HepG2 (cell line): ENCODE measurements at regions not wholly inside any gene's neighbourhood (a gene's known extent, or its start where the extent isn't known, plus 50 kb on each side); places are given as distances from the start of the nearest gene placed in this dataset.

Source experiments
- ATAC-seq: fragments of 200-7000 bp; cut with Tn5 transposase; 3 replicates; pipeline ENCODE4 v1.9.1; 2020; ENCODE audit warnings: mild to moderate bottlenecking, moderate library complexity
- BruUV-seq: library from RNA; stranded (reverse); fragments of 400-500 nt; replicated peaks from 2 replicates; lab custom pipeline; 2021; lab: Mats Ljungman, UMichigan
- CTCF ChIA-PET: fragments of 300-600 bp; formaldehyde crosslinking; extraction: SDS; loops from one replicate; lab custom pipeline; 2021; ENCODE audit warnings: low total read pairs, inconsistent platforms, low intra/inter-chr PET ratio; lab: Yijun Ruan, JAX
- POLR2A ChIA-PET: fragments of 350-600 bp; sonication (Branson Sonifier 250); formaldehyde crosslinking; loops from one replicate; lab custom pipeline; 2020; ENCODE audit warnings: antibody characterized with exemption, inconsistent platforms; lab: Yijun Ruan, JAX
- DNase-seq: peaks from one replicate; pipeline ENCODE4 v3.0.0-alpha.2; 2015; ENCODE audit warnings: low spot score
- FAIRE-seq: peaks from 3 replicates; lab custom pipeline; 2011; peaks lifted over from hg19 to GRCh38; lab: Jason Lieb, UNC
- H2AFZ ChIP-seq: one replicate; pipeline ENCODE4 v1.6.1; 2011; ENCODE audit warnings: low read length, inconsistent platforms
- H3K27ac ChIP-seq: fragments of 300-600 bp; 3 replicates; pipeline ENCODE4 v1.8.0; 2011; ENCODE audit warnings: mixed run types, mild to moderate bottlenecking, mixed read lengths, low read length, inconsistent platforms; ENCODE audit not compliant: insufficient read depth; ENCODE audit errors: extremely low read length
- H3K27me3 ChIP-seq, 2 experiments: fragments of 200-600 bp in 1 of 2; 2 replicates in 1 of 2; 3 replicates in 1 of 2; pipeline versions ENCODE4 v1.6.0 to v1.8.0; 2011; ENCODE audit warnings: low read length in 2 of 2, mild to moderate bottlenecking in 2 of 2, moderate library complexity in 2 of 2, inconsistent platforms in 1 of 2; ENCODE audit not compliant: insufficient read depth in 2 of 2, control insufficient read depth in 1 of 2
- H3K36me3 ChIP-seq, 2 experiments: fragments of 200-600 bp in 1 of 2; replicated peaks in 1 of 2; 2 replicates in 1 of 2; 3 replicates in 1 of 2; pipeline versions ENCODE4 v1.5.1 to v1.8.0; 2011; ENCODE audit warnings: low read length in 2 of 2, inconsistent platforms in 1 of 2; ENCODE audit not compliant: insufficient read depth in 2 of 2, control insufficient read depth in 1 of 2
- H3K4me1 ChIP-seq: 2 replicates; pipeline ENCODE4 v1.5.1; 2012; ENCODE audit warnings: low read length, inconsistent platforms; ENCODE audit not compliant: insufficient read depth
- H3K4me2 ChIP-seq: 2 replicates; pipeline ENCODE4 v1.6.0; 2011; ENCODE audit warnings: low read depth, low read length, inconsistent platforms
- H3K4me3 ChIP-seq, 3 experiments: fragments of 200-600 bp in 1 of 3; sonication (generic), shearing (Covaris generic) in 1 of 3; replicated peaks in 1 of 3; 2 replicates each; pipeline ENCODE4 v1.5.1; 2011 to 2016; ENCODE audit warnings: low read length in 3 of 3, inconsistent platforms in 2 of 3, low read depth in 2 of 3, mild to moderate bottlenecking in 2 of 3, control low read depth in 1 of 3, mixed read lengths in 1 of 3; ENCODE audit not compliant: insufficient read depth in 1 of 3
- H3K79me2 ChIP-seq: one replicate; pipeline ENCODE4 v1.6.1; 2011; ENCODE audit warnings: low read length, inconsistent platforms; ENCODE audit not compliant: insufficient read depth
- H3K9ac ChIP-seq: 2 replicates; pipeline ENCODE4 v1.6.0; 2011; ENCODE audit warnings: mild to moderate bottlenecking, low read depth, low read length, inconsistent platforms; ENCODE audit not compliant: insufficient read depth
- H3K9me3 ChIP-seq: 2 replicates; pipeline ENCODE4 v1.5.1; 2012; ENCODE audit warnings: mild to moderate bottlenecking, low read length
- H4K20me1 ChIP-seq: 2 replicates; pipeline ENCODE4 v1.6.0; 2011; ENCODE audit warnings: inconsistent platforms, mild to moderate bottlenecking, low read length, moderate library complexity; ENCODE audit not compliant: insufficient read depth
- FIP1L1 ChIP-seq: fragments of 200-400 bp; formaldehyde crosslinking; IDR thresholded peaks from 2 replicates; pipeline ENCODE4 v1.6.1; 2018; ENCODE audit warnings: low read depth, mild to moderate bottlenecking, low read length, moderate library complexity, borderline replicate concordance; ENCODE audit not compliant: insufficient read depth
- GPN1 ChIP-seq: sonication (generic); formaldehyde crosslinking; IDR thresholded peaks from 2 replicates; pipeline ENCODE4 v1.5.1; 2020; ENCODE audit warnings: missing genetic modification reagents, borderline replicate concordance
- NFKBIZ ChIP-seq: IDR thresholded peaks from 2 replicates; pipeline ENCODE4 v1.6.1; 2018; ENCODE audit warnings: missing genetic modification reagents, missing compliant biosample characterization
- TRIM24 ChIP-seq: sonication (generic); formaldehyde crosslinking; IDR thresholded peaks from 2 replicates; pipeline ENCODE4 v1.8.0; 2022; ENCODE audit warnings: mild to moderate bottlenecking, missing genetic modification reagents
- WGBS: methylation state at CpG from one replicate; pipeline ENCODE4 v1.1.6; 2017; ENCODE audit warnings: low lambda C conversion rate; 5-methylcytosine and 5-hydroxymethylcytosine counted together
- in situ Hi-C: cut with HindIII; loops from 2 replicates; pipeline ENCODE4 v1.10.0; 2017; ENCODE audit warnings: low pct_unique_long_range_greater_than_20kb; ENCODE audit not compliant: extremely low pct_ligation_motif_present
- intact Hi-C: fragments of 100-400 bp; cut with micrococcal nuclease; formaldehyde crosslinking; loops from one replicate; pipeline ENCODE4 v1.10.0; 2022; ENCODE audit not compliant: unreplicated experiment
- TF ChIP-seq, protein P1 (sequence below): sonication (generic); formaldehyde crosslinking; IDR thresholded peaks from 2 replicates; pipeline ENCODE4 v1.5.0; 2020; ENCODE audit warnings: mild to moderate bottlenecking, missing genetic modification reagents, borderline replicate concordance
- TF ChIP-seq, protein P2 (sequence below): sonication (generic); formaldehyde crosslinking; IDR thresholded peaks from 2 replicates; pipeline ENCODE4 v1.8.0; 2022; ENCODE audit warnings: missing genetic modification reagents, mild to moderate bottlenecking, moderate library complexity, borderline replicate concordance
- TF ChIP-seq, protein P3 (sequence below): sonication (generic); formaldehyde crosslinking; IDR thresholded peaks from 2 replicates; pipeline ENCODE4 v1.4.0; 2020; ENCODE audit warnings: mild to moderate bottlenecking, missing genetic modification reagents, borderline replicate concordance
- TF ChIP-seq, protein P4 (sequence below): sonication (generic); formaldehyde crosslinking; IDR thresholded peaks from 2 replicates; pipeline ENCODE4 v1.9.0; 2021; ENCODE audit warnings: missing genetic modification reagents, borderline replicate concordance

DNA sequence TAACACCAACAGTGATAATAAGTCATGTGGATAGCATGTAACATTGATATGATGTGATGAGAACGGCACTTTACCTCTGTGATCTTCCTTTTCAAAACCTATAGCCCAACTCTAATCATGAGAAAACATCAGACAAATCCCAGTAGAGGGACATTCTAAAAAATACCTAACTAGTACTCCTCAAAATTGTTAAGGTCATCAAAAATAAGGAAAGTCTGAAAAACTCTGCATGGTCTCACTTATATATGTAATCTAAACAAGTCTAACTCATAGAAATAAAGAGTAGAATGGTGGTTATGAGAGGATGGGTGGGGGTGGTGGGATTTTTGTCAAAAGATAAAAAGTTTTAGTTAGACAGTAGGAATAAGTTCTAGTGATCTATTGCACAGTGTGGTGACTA lies 243.9 kb upstream of the GRIA3 start:
- no peaks in the 10 kb centered on the region for H4K20me1 ChIP-seq
- DNase-seq (no peak), FAIRE-seq (no peak), ATAC-seq (no peak)
- H3K4me2 ChIP-seq, result no peak overlapping the region
- no peaks in the 10 kb centered on the region for H3K9me3 ChIP-seq
- no peaks in the 10 kb centered on the region for H3K27me3 ChIP-seq
- no TSS peak for BruUV-seq
- no peaks in the 10 kb centered on the region for H3K36me3 ChIP-seq
- WGBS, result 9% methylated on average over 1 of the region's 1 CpG
- intact Hi-C loops, result no loop called here
- POLR2A ChIA-PET, result no interaction called here
- no peak overlapping the region for H3K9ac ChIP-seq
- no peaks in the 10 kb centered on the region for H3K4me1 ChIP-seq
- H3K27ac ChIP-seq, result no peak overlapping the region
- H3K4me3 ChIP-seq, result no peak overlapping the region
- in situ Hi-C loops, result no loop called here
- no peaks in the 10 kb centered on the region for H3K79me2 ChIP-seq
- H2AFZ ChIP-seq, result no peak overlapping the region
- CTCF ChIA-PET, result no interaction called here
- TF ChIP-seq NFKBIZ (CRISPR knock-in tag) (no peak), GPN1 (CRISPR knock-in tag) (no peak), TRIM24 (no peak), FIP1L1 (no peak)
- TF ChIP-seq, protein P1, sequence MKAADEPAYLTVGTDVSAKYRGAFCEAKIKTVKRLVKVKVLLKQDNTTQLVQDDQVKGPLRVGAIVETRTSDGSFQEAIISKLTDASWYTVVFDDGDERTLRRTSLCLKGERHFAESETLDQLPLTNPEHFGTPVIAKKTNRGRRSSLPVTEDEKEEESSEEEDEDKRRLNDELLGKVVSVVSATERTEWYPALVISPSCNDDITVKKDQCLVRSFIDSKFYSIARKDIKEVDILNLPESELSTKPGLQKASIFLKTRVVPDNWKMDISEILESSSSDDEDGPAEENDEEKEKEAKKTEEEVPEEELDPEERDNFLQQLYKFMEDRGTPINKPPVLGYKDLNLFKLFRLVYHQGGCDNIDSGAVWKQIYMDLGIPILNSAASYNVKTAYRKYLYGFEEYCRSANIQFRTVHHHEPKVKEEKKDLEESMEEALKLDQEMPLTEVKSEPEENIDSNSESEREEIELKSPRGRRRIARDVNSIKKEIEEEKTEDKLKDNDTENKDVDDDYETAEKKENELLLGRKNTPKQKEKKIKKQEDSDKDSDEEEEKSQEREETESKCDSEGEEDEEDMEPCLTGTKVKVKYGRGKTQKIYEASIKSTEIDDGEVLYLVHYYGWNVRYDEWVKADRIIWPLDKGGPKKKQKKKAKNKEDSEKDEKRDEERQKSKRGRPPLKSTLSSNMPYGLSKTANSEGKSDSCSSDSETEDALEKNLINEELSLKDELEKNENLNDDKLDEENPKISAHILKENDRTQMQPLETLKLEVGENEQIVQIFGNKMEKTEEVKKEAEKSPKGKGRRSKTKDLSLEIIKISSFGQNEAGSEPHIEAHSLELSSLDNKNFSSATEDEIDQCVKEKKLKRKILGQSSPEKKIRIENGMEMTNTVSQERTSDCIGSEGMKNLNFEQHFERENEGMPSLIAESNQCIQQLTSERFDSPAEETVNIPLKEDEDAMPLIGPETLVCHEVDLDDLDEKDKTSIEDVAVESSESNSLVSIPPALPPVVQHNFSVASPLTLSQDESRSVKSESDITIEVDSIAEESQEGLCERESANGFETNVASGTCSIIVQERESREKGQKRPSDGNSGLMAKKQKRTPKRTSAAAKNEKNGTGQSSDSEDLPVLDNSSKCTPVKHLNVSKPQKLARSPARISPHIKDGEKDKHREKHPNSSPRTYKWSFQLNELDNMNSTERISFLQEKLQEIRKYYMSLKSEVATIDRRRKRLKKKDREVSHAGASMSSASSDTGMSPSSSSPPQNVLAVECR (CRISPR knock-in tag), result no peak
- TF ChIP-seq, protein P2, sequence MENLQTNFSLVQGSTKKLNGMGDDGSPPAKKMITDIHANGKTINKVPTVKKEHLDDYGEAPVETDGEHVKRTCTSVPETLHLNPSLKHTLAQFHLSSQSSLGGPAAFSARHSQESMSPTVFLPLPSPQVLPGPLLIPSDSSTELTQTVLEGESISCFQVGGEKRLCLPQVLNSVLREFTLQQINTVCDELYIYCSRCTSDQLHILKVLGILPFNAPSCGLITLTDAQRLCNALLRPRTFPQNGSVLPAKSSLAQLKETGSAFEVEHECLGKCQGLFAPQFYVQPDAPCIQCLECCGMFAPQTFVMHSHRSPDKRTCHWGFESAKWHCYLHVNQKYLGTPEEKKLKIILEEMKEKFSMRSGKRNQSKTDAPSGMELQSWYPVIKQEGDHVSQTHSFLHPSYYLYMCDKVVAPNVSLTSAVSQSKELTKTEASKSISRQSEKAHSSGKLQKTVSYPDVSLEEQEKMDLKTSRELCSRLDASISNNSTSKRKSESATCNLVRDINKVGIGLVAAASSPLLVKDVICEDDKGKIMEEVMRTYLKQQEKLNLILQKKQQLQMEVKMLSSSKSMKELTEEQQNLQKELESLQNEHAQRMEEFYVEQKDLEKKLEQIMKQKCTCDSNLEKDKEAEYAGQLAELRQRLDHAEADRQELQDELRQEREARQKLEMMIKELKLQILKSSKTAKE, result no peak
- TF ChIP-seq, protein P3, sequence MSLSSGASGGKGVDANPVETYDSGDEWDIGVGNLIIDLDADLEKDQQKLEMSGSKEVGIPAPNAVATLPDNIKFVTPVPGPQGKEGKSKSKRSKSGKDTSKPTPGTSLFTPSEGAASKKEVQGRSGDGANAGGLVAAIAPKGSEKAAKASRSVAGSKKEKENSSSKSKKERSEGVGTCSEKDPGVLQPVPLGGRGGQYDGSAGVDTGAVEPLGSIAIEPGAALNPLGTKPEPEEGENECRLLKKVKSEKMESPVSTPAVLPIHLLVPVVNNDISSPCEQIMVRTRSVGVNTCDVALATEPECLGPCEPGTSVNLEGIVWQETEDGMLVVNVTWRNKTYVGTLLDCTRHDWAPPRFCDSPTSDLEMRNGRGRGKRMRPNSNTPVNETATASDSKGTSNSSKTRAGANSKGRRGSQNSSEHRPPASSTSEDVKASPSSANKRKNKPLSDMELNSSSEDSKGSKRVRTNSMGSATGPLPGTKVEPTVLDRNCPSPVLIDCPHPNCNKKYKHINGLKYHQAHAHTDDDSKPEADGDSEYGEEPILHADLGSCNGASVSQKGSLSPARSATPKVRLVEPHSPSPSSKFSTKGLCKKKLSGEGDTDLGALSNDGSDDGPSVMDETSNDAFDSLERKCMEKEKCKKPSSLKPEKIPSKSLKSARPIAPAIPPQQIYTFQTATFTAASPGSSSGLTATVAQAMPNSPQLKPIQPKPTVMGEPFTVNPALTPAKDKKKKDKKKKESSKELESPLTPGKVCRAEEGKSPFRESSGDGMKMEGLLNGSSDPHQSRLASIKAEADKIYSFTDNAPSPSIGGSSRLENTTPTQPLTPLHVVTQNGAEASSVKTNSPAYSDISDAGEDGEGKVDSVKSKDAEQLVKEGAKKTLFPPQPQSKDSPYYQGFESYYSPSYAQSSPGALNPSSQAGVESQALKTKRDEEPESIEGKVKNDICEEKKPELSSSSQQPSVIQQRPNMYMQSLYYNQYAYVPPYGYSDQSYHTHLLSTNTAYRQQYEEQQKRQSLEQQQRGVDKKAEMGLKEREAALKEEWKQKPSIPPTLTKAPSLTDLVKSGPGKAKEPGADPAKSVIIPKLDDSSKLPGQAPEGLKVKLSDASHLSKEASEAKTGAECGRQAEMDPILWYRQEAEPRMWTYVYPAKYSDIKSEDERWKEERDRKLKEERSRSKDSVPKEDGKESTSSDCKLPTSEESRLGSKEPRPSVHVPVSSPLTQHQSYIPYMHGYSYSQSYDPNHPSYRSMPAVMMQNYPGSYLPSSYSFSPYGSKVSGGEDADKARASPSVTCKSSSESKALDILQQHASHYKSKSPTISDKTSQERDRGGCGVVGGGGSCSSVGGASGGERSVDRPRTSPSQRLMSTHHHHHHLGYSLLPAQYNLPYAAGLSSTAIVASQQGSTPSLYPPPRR (CRISPR knock-in tag), result no peak
- TF ChIP-seq, protein P4, sequence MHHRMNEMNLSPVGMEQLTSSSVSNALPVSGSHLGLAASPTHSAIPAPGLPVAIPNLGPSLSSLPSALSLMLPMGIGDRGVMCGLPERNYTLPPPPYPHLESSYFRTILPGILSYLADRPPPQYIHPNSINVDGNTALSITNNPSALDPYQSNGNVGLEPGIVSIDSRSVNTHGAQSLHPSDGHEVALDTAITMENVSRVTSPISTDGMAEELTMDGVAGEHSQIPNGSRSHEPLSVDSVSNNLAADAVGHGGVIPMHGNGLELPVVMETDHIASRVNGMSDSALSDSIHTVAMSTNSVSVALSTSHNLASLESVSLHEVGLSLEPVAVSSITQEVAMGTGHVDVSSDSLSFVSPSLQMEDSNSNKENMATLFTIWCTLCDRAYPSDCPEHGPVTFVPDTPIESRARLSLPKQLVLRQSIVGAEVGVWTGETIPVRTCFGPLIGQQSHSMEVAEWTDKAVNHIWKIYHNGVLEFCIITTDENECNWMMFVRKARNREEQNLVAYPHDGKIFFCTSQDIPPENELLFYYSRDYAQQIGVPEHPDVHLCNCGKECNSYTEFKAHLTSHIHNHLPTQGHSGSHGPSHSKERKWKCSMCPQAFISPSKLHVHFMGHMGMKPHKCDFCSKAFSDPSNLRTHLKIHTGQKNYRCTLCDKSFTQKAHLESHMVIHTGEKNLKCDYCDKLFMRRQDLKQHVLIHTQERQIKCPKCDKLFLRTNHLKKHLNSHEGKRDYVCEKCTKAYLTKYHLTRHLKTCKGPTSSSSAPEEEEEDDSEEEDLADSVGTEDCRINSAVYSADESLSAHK, result no peak
